ENCODE measurements at regions not wholly inside any gene's neighbourhood (a gene's known extent, or its start where the extent isn't known, plus 50 kb on each side); places are given as distances from the start of the nearest gene placed in this dataset.
"Not testable (repeated sequence)": the region's sequence is repeated elsewhere in the genome, so short reads cannot be mapped to it uniquely, and the experiment has no call there.

DNA sequence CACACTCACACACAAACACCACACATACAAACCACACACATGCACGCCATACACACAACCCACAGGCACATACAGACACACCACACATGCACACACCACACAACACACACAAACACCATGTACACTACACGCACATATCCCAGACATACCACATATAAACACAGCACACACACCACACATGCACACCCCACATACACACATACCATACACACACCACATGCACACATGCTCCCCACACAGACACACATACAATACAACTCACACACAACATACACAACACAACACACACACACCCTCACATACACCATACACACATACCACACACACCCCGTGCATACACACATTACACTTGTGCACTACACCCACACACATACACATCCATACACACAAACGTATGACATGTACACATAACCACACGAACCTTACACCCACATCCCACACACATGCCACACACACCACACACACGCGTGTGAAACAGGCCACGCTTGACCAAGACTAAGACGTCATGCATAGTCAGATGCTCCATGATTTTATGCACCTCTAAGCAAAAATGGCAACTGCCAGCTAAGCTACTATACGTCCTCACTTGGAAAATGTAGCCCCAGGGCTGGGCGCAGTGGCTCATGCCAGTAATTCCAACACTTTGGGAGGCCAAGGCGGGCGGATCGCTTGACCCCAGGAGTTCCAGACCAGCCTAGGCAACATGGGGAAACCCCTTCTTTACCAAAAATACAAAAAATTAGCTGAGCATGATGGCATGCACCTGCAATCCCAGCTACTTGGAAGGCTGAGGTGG lies 77.4 kb upstream of the TMPRSS2 start:
- DNase-seq (ENCODE audit: low read depth): no peak

GRCh38 chr21:41584603-41585176 lies 76.7 kb upstream of the TMPRSS2 start:
- no peak for DNase-seq (ENCODE audit: low read depth)

DNA sequence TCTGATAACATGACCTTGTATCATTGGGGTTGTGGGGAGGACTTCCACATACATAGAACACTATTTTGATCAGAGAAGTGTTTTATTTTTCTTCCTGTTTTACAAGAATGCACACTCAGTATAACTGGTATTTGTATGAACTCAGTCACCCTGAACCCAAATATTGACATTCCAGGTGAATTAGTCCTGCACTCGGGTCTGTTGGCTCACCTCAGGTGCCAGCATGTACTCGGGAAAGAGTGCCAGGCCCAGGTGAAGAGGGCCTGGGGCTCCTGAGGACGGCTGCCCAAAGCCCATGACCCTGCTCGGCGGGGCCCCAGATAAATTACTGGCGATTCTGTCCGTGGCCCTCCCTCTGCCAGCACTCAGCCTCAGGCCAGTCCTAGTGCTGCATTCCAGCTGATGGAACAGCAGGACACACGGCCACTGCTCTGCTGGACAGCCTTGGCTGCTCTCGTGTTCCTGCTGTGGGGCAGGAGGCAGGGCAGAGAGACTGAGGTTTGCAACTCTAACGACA lies 75.4 kb upstream of the TMPRSS2 start:
- no peak for DNase-seq (ENCODE audit: low read depth)

- no peak for DNase-seq (ENCODE audit: low read depth)
Measured at GRCh38 chr21:41582866-41583265, 74.9 kb upstream of the TMPRSS2 start.

- DNase-seq (ENCODE audit: low read depth): no peak
Measured at GRCh38 chr21:41582298-41582840, 74.4 kb upstream of the TMPRSS2 start.

GRCh38 chr21:41581592-41582228 lies 73.8 kb upstream of the TMPRSS2 start:
- no peak for DNase-seq (ENCODE audit: low read depth)

GRCh38 chr21:41580758-41581554 lies 73.0 kb upstream of the TMPRSS2 start:
- DNase-seq (ENCODE audit: low read depth): no peak

GRCh38 chr21:41579692-41580091 lies 71.7 kb upstream of the TMPRSS2 start:
- no peak for DNase-seq (ENCODE audit: low read depth)

DNA sequence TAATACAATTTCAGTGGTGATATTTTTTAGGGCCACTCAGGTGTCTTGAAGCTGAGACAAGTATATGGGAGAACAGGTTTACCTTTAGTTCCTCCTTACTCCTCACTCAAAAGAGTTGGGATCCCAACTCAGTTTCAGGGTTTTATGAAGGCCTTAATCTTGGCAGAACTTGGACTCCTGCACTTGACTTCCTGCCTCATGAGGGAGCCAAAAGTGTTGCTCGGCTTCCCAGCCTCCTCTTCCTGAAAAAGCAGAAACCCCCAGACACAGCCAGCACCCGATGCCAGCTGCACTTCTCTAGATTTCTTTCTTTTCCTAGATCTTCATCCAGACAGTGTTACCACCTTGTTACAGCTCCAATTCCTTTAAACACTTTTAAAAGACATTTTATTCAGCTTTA lies 70.8 kb upstream of the TMPRSS2 start:
- DNase-seq (ENCODE audit: low read depth): no peak

DNA sequence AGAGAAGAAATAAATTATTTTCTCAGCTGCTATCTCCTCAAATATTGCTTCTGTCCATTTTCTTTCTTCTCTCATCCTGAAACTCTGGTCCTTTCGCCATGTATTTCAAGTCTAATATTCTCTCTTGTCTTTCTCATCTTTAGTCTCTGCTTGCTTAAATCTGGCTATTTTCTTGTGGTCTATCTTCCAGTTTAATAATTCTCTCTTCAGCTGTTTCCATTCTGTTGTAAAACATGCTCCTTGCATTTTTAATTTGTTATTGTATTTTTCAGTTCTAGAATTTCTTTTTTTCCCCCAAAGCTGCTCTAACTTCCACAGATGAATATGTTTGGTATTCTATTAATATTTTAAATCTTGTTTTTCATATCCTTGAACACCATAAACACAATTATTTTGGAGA lies 70.1 kb upstream of the TMPRSS2 start:
- DNase-seq (ENCODE audit: low read depth): no peak

- DNase-seq (ENCODE audit: low read depth): no peak
Measured at GRCh38 chr21:41576013-41576615, 68.2 kb upstream of the TMPRSS2 start.

DNA sequence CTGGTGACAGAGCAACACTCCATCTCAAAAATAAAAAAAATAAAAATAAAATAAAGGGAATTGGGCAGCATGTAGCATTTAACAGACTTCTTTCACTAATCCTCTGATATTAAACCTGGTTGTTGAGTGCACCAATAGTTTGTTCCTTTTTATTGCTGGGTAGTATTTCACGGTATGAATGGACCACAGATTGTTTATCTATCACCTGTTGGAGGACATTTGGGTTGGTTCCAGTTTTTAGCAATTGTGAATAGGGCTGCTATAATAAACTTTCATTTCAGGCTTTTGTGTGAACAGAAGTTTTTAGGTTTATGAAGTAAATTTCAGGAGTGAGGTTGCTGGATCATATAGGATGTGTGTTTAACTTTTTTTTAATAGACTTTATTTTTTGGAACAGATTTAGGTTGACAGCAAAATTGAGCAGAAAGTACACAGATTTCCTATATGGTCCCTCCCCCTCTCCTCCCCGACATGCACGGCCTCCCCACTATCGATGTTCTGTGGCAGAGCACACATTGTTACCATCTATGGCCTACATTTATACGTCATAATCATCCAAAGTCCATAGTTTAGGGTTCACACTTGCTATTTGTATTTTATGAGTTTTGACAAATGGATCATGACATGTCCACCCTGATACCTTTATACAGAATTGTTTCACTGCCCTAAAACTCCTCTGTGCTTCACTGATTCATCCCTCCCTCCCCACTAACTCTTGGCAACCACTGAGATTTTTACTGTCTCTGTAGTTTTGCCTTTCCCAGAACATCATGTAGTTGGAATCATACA lies 66.1 kb upstream of the TMPRSS2 start:
- DNase-seq (ENCODE audit: low read depth): no peak

GRCh38 chr21:41571938-41572510 lies 64.1 kb upstream of the TMPRSS2 start:
- no peak for DNase-seq (ENCODE audit: low read depth)

DNA sequence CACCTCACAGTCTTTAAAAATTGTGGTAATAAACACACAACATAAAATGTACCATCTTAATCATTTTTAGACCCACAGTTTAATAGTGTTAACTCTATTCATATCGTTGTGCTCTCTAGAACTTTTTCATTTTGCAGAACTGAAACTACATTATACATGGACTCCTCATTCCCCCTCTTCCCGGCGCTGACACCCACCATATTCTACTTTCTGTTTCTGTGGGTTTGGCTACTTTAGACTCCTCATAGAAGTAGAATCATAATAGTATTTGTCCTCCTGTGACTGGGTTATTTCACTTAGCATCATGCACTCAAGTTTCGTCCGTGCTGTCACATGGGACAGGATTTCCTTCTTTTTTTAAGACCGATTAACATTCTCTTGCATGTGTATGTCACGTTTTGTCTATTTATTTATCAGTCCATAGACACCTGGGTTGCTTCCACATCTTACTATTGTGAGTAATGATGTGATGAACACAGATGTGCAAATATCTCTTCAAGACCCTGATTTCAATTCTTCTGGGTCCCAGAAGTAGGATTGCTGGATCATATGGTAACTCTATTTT lies 62.9 kb upstream of the TMPRSS2 start:
- DNase-seq (ENCODE audit: low read depth): no peak

GRCh38 chr21:41568606-41569385 lies 60.8 kb upstream of the TMPRSS2 start:
- DNase-seq (ENCODE audit: low read depth): no peak

DNA sequence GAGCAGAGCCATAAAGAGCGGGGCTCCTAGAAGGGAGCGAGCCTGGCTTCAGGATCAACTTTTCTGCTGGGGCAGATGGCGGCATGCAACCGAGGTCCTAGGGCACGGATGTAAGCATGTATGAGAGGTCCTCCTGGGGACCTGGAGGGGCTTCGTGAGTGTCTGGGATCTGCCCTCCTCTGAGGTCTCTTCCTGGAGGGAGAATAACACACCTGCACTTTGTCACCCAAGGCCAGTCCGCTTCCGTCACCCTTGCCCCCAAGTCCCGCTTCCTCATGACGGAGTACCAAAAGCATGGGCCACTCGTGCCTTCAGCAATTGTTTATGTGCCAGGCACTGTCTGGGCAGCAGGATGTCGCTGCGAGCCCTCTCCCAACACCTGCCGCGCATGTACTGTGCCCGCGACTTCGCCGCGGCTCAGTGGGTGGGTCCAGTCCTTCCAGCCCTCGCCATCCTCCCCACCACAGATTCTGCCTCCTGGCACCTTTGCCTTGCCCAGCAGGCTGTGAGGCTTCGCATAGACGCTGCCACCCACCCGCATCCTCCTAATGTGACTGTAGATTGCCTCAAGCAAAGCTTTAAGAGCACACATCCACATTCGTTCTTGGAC lies 60.0 kb upstream of the TMPRSS2 start:
- DNase-seq (ENCODE audit: low read depth): no peak

DNA sequence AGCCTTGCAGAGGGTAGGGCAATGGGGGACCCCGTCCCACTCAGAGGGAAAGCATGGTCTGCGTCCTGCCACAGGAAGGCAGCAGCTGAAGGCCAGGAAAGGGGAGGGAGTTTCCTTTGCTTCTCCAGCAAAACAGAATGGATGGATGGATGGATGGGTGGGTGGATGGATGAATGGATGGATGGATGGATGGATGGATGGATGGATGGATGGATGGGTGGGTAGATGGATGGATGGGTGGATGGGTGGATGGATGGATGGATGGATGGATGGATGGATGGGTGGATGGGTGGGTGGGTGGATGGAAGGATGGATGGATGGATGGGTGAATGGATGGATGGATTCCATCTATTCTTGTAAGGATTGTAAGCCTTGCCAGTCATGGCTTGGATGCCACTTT lies 59.3 kb upstream of the TMPRSS2 start:
- DNase-seq (ENCODE audit: low read depth): not testable (repeated sequence)

DNA sequence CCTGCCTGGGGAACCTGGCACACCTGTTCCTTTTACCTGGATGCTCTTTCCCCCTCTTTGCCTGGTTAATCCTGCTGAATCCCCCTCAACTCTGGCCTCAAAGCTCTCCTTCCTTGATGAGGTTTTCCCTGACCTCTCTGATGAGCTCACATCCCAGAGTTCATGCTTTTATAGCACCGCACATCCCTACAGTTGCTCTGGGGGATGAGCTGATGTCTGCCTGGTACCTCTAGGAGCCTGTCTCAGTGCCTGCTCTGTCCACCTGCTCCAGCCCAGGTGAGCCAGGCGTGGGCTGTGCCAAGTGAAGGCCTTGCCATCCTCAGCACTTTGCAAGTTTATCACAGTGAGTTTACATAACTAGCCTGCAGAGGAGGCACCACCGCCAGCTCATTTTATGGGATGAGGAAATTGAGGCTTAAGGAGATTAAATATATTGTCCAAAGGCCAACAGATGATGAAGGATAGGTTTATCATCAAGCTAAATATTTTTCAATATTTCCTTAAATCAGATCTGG lies 58.6 kb upstream of the TMPRSS2 start:
- no peak for DNase-seq (ENCODE audit: low read depth)

DNA sequence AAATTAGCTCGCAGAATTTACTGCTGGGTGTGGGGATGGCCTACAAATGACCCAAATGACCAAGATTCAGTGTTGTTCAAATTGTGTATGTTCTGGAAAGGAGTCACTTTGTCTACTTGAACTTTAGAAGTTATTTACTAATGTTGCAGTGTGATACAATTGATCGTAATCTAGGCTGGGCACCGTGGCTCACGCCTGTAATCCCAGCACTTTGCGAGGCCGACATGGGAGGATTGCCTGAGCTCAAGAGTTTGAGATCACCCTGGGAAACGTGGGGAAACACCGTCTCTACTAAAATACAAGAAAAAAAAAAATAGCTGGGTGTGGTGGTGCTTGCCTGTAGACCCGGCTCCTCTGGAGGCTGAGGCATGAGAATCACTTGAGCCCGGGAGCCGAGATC lies 57.6 kb upstream of the TMPRSS2 start:
- no peak for DNase-seq (ENCODE audit: low read depth)
